ENCODE measurements at regions not wholly inside any gene's neighbourhood (a gene's known extent, or its start where the extent isn't known, plus 50 kb on each side); places are given as distances from the start of the nearest gene placed in this dataset.
A peak's percentile ranks its signal among the peaks of the same experiment; 100 is the strongest.

- H3K4me3 ChIP-seq: no peak overlapping the region
- ChIA-PET CTCF (interaction anchor here (0.6 kb wide), 1 partner anchor 378 kb away, joined by 3 read pairs; no protein-coding TSS in a partner anchor), POLR2A (ENCODE audit: unreplicated experiment) (no interaction called here)
- H3F3A ChIP-seq (ENCODE audit: insufficient read depth, low read depth): no peaks in the 10 kb centered on the region
- H2AFZ ChIP-seq: no peak overlapping the region
- intact Hi-C loops (cut with micrococcal nuclease; ENCODE audit: unreplicated experiment): no loop called here
- no peaks in the 10 kb centered on the region for H3K27me3 ChIP-seq (ENCODE audit: insufficient read depth, low read depth)
- no peak overlapping the region for H3K27ac ChIP-seq
- DNase-seq: no peak
- no TSS peak for BruUV-seq (replicated peaks)
- TF ChIP-seq CTCF (conservative IDR thresholded peaks at IDR 0.05): no peak
- no peak for TF ChIP-seq EZH2 (IDR thresholded peaks at IDR 0.05; ENCODE audit: low read depth)
- H3K4me1 ChIP-seq (replicated peaks; ENCODE audit: insufficient read depth): peaks cover 28% of the 10 kb centered on the region
- no peak overlapping the region for H3K4me2 ChIP-seq
- H4K20me1 ChIP-seq (ENCODE audit: insufficient read depth): no peaks in the 10 kb centered on the region
- H3K79me2 ChIP-seq (ENCODE audit: low read depth): no peaks in the 10 kb centered on the region
- H3K36me3 ChIP-seq (ENCODE audit: low read depth): no peaks in the 10 kb centered on the region
- H3K9me2 ChIP-seq (ENCODE audit: insufficient read depth): no peaks in the 10 kb centered on the region
- H3K9me3 ChIP-seq (ENCODE audit: insufficient read depth, low read depth): no peaks in the 10 kb centered on the region
These were observed 99.9 kb upstream of the CCDC80 start for GRCh38 chr3:112740835-112741234.

GRCh38 chr3:112739252-112739965 is 98.5 kb upstream of the CCDC80 start:
- H3K9me3 ChIP-seq (ENCODE audit: insufficient read depth, low read depth): no peaks in the 10 kb centered on the region
- H3K27ac ChIP-seq: 0 out of 2 replicates have a peak overlapping the region, but pooled peaks have one; percentile 15
- ChIA-PET CTCF (interaction anchor here (0.6 to 1.8 kb wide), 2 partner anchors 74 to 83 kb away, joined by 4 to 6 read pairs; no protein-coding TSS in a partner anchor), POLR2A (ENCODE audit: unreplicated experiment) (interaction anchor here (0.5 kb wide), 1 partner anchor 34 kb away, joined by 5 read pairs; no protein-coding TSS in a partner anchor)
- no peak overlapping the region for H3K4me3 ChIP-seq
- H3K4me1 ChIP-seq (replicated peaks; ENCODE audit: insufficient read depth): peaks cover 30% of the 10 kb centered on the region
- no peaks in the 10 kb centered on the region for H3K9me2 ChIP-seq (ENCODE audit: insufficient read depth)
- no peaks in the 10 kb centered on the region for H4K20me1 ChIP-seq (ENCODE audit: insufficient read depth)
- no TSS peak for BruUV-seq (replicated peaks)
- H2AFZ ChIP-seq: peak overlapping the region; percentile 64
- H3K4me2 ChIP-seq: no peak overlapping the region
- intact Hi-C loops (cut with micrococcal nuclease; ENCODE audit: unreplicated experiment): no loop called here
- H3F3A ChIP-seq (ENCODE audit: insufficient read depth, low read depth): no peaks in the 10 kb centered on the region
- TF ChIP-seq CTCF (conservative IDR thresholded peaks at IDR 0.05) (no peak), EZH2 (IDR thresholded peaks at IDR 0.05; ENCODE audit: low read depth) (no peak)
- no peaks in the 10 kb centered on the region for H3K36me3 ChIP-seq (ENCODE audit: low read depth)
- no peaks in the 10 kb centered on the region for H3K27me3 ChIP-seq (ENCODE audit: insufficient read depth, low read depth)
- no peaks in the 10 kb centered on the region for H3K79me2 ChIP-seq (ENCODE audit: low read depth)
- DNase-seq: peak in 1 of 2 experiments; percentile 40

- Histone ChIP-seq H4K20me1 (ENCODE audit: insufficient read depth) (no peaks in the 10 kb centered on the region), H3F3A (ENCODE audit: insufficient read depth, low read depth) (no peaks in the 10 kb centered on the region), H3K36me3 (ENCODE audit: low read depth) (no peaks in the 10 kb centered on the region), H3K79me2 (ENCODE audit: low read depth) (no peaks in the 10 kb centered on the region), H3K4me2 (no peak overlapping the region), H3K4me1 (replicated peaks; ENCODE audit: insufficient read depth) (peaks cover 37% of the 10 kb centered on the region), H3K9me2 (ENCODE audit: insufficient read depth) (no peaks in the 10 kb centered on the region), H3K27ac (no peak overlapping the region), H3K27me3 (ENCODE audit: insufficient read depth, low read depth) (no peaks in the 10 kb centered on the region), H3K4me3 (no peak overlapping the region), H3K9me3 (ENCODE audit: insufficient read depth, low read depth) (no peaks in the 10 kb centered on the region), H2AFZ (no peak overlapping the region)
- TF ChIP-seq EZH2 (IDR thresholded peaks at IDR 0.05; ENCODE audit: low read depth) (no peak), CTCF (conservative IDR thresholded peaks at IDR 0.05) (no peak)
- no TSS peak for BruUV-seq (replicated peaks)
- intact Hi-C loops (cut with micrococcal nuclease; ENCODE audit: unreplicated experiment): no loop called here
- ChIA-PET CTCF (no interaction called here), POLR2A (ENCODE audit: unreplicated experiment) (no interaction called here)
- DNase-seq: peak in 1 of 2 experiments; percentile 37
These were observed 97.4 kb upstream of the CCDC80 start for GRCh38 chr3:112738366-112738765.
